ENCODE measurements at regions not wholly inside any gene's neighbourhood (a gene's known extent, or its start where the extent isn't known, plus 50 kb on each side); places are given as distances from the start of the nearest gene placed in this dataset.

GRCh38 chr11:79919350-79919749 is 478.5 kb upstream of the TENM4 start:
- CTCF ChIA-PET: no interaction called here
- peaks cover 4% of the 10 kb centered on the region for H3K9me3 Mint-ChIP-seq (ENCODE audit: low read depth)
- no peaks in the 10 kb centered on the region for H3K36me3 Mint-ChIP-seq
- ATAC-seq (no peak), DNase-seq (no peak)
- no peak overlapping the region for H3K27ac Mint-ChIP-seq
- H3K4me3 Mint-ChIP-seq: no peak overlapping the region
- no peaks in the 10 kb centered on the region for H3K27me3 Mint-ChIP-seq
- no peaks in the 10 kb centered on the region for H3K4me1 Mint-ChIP-seq

- no peak for ATAC-seq
- H3K4me1 Mint-ChIP-seq: no peaks in the 10 kb centered on the region
These were observed 478.0 kb upstream of the TENM4 start for GRCh38 chr11:79918846-79919245.

GRCh38 chr11:79906164-79906563 is 465.3 kb upstream of the TENM4 start:
- DNase-seq (no peak), ATAC-seq (no peak)
- CTCF ChIA-PET: no interaction called here
- Mint-ChIP-seq H3K27me3 (no peaks in the 10 kb centered on the region), H3K4me3 (no peak overlapping the region), H3K4me1 (no peaks in the 10 kb centered on the region), H3K27ac (no peak overlapping the region), H3K9me3 (ENCODE audit: low read depth) (peaks cover 2% of the 10 kb centered on the region), H3K36me3 (no peaks in the 10 kb centered on the region)

More at GRCh38 chr11:79918846-79919245, 478.0 kb upstream of the TENM4 start:
- CTCF ChIA-PET: no interaction called here
- Mint-ChIP-seq H3K9me3 (ENCODE audit: low read depth) (peaks cover 6% of the 10 kb centered on the region), H3K4me3 (no peak overlapping the region), H3K27me3 (no peaks in the 10 kb centered on the region), H3K27ac (no peak overlapping the region), H3K36me3 (no peaks in the 10 kb centered on the region)
- DNase-seq: no peak

- ATAC-seq (no peak), DNase-seq (no peak)
- Mint-ChIP-seq H3K27ac (no peak overlapping the region), H3K27me3 (no peaks in the 10 kb centered on the region), H3K9me3 (ENCODE audit: low read depth) (peaks cover 6% of the 10 kb centered on the region), H3K4me3 (no peak overlapping the region), H3K4me1 (no peaks in the 10 kb centered on the region), H3K36me3 (no peaks in the 10 kb centered on the region)
- CTCF ChIA-PET: no interaction called here
These were observed 461.7 kb upstream of the TENM4 start for GRCh38 chr11:79902493-79902892.

GRCh38 chr11:79897896-79898295 is 457.1 kb upstream of the TENM4 start:
- Mint-ChIP-seq H3K36me3 (no peaks in the 10 kb centered on the region), H3K4me3 (no peak overlapping the region), H3K27ac (no peak overlapping the region), H3K4me1 (no peaks in the 10 kb centered on the region), H3K27me3 (no peaks in the 10 kb centered on the region), H3K9me3 (ENCODE audit: low read depth) (peaks cover 3% of the 10 kb centered on the region)
- DNase-seq (no peak), ATAC-seq (no peak)
- CTCF ChIA-PET: no interaction called here

- Mint-ChIP-seq H3K9me3 (ENCODE audit: low read depth) (peaks cover 3% of the 10 kb centered on the region), H3K4me1 (no peaks in the 10 kb centered on the region), H3K4me3 (no peak overlapping the region), H3K27me3 (no peaks in the 10 kb centered on the region), H3K27ac (no peak overlapping the region), H3K36me3 (no peaks in the 10 kb centered on the region)
- DNase-seq (no peak), ATAC-seq (no peak)
- CTCF ChIA-PET: no interaction called here
These were observed 455.4 kb upstream of the TENM4 start for GRCh38 chr11:79896258-79896657.

- no peaks in the 10 kb centered on the region for H3K36me3 Mint-ChIP-seq
- H3K4me1 Mint-ChIP-seq: no peaks in the 10 kb centered on the region
- no peaks in the 10 kb centered on the region for H3K9me3 Mint-ChIP-seq (ENCODE audit: low read depth)
- CTCF ChIA-PET: no interaction called here
- ATAC-seq (no peak), DNase-seq (no peak)
- H3K4me3 Mint-ChIP-seq: no peak overlapping the region
- H3K27me3 Mint-ChIP-seq: no peaks in the 10 kb centered on the region
- H3K27ac Mint-ChIP-seq: no peak overlapping the region
These were observed 453.3 kb upstream of the TENM4 start for GRCh38 chr11:79894111-79894510.

- DNase-seq: no peak
- H3K9me3 Mint-ChIP-seq (ENCODE audit: low read depth): peaks cover 2% of the 10 kb centered on the region
- H3K36me3 Mint-ChIP-seq: no peaks in the 10 kb centered on the region
- H3K4me1 Mint-ChIP-seq: no peaks in the 10 kb centered on the region
- no peak overlapping the region for H3K27ac Mint-ChIP-seq
- H3K27me3 Mint-ChIP-seq: no peaks in the 10 kb centered on the region
- CTCF ChIA-PET: no interaction called here
- no peak overlapping the region for H3K4me3 Mint-ChIP-seq
- no peak for ATAC-seq
These were observed 449.4 kb upstream of the TENM4 start for GRCh38 chr11:79890272-79890671.

- Mint-ChIP-seq H3K27ac (no peak overlapping the region), H3K27me3 (no peaks in the 10 kb centered on the region), H3K4me1 (no peaks in the 10 kb centered on the region), H3K9me3 (ENCODE audit: low read depth) (peaks cover 10% of the 10 kb centered on the region), H3K4me3 (no peak overlapping the region), H3K36me3 (no peaks in the 10 kb centered on the region)
- ATAC-seq (no peak), DNase-seq (no peak)
- CTCF ChIA-PET: no interaction called here
These were observed 424.1 kb upstream of the TENM4 start for GRCh38 chr11:79864882-79865281.

GRCh38 chr11:79860336-79860735 is 419.5 kb upstream of the TENM4 start:
- H3K36me3 Mint-ChIP-seq: no peaks in the 10 kb centered on the region
- no peak for ATAC-seq
- H3K9me3 Mint-ChIP-seq (ENCODE audit: low read depth): peaks cover 6% of the 10 kb centered on the region
- H3K27me3 Mint-ChIP-seq: no peaks in the 10 kb centered on the region
- H3K4me3 Mint-ChIP-seq: no peak overlapping the region
- CTCF ChIA-PET: no interaction called here
- no peak for DNase-seq
- H3K27ac Mint-ChIP-seq: no peak overlapping the region
- H3K4me1 Mint-ChIP-seq: no peaks in the 10 kb centered on the region

GRCh38 chr11:79857377-79858214 is 416.8 kb upstream of the TENM4 start:
- Mint-ChIP-seq H3K9me3 (ENCODE audit: low read depth) (peaks cover 4% of the 10 kb centered on the region), H3K27me3 (no peaks in the 10 kb centered on the region), H3K36me3 (no peaks in the 10 kb centered on the region), H3K27ac (no peak overlapping the region), H3K4me1 (no peaks in the 10 kb centered on the region), H3K4me3 (no peak overlapping the region)
- no peak for ATAC-seq
- no peak for DNase-seq
- CTCF ChIA-PET: no interaction called here

- Mint-ChIP-seq H3K27me3 (no peaks in the 10 kb centered on the region), H3K4me3 (no peak overlapping the region), H3K36me3 (no peaks in the 10 kb centered on the region), H3K9me3 (ENCODE audit: low read depth) (no peaks in the 10 kb centered on the region), H3K4me1 (no peaks in the 10 kb centered on the region), H3K27ac (no peak overlapping the region)
- DNase-seq (no peak), ATAC-seq (no peak)
- CTCF ChIA-PET: no interaction called here
These were observed 411.3 kb upstream of the TENM4 start for GRCh38 chr11:79852176-79852575.

GRCh38 chr11:79845002-79845709 is 404.3 kb upstream of the TENM4 start:
- CTCF ChIA-PET: no interaction called here
- Mint-ChIP-seq H3K4me1 (no peaks in the 10 kb centered on the region), H3K27ac (no peak overlapping the region), H3K27me3 (no peaks in the 10 kb centered on the region), H3K9me3 (ENCODE audit: low read depth) (peaks cover 4% of the 10 kb centered on the region), H3K4me3 (no peak overlapping the region), H3K36me3 (no peaks in the 10 kb centered on the region)
- ATAC-seq: no peak
- no peak for DNase-seq

GRCh38 chr11:79834015-79834414 is 393.2 kb upstream of the TENM4 start:
- no peaks in the 10 kb centered on the region for H3K4me1 Mint-ChIP-seq
- H3K27ac Mint-ChIP-seq: no peak overlapping the region
- no peaks in the 10 kb centered on the region for H3K27me3 Mint-ChIP-seq
- CTCF ChIA-PET: no interaction called here
- no peaks in the 10 kb centered on the region for H3K36me3 Mint-ChIP-seq
- no peaks in the 10 kb centered on the region for H3K9me3 Mint-ChIP-seq (ENCODE audit: low read depth)
- no peak overlapping the region for H3K4me3 Mint-ChIP-seq
- DNase-seq (no peak), ATAC-seq (no peak)

Data from activated CD8-positive, alpha-beta memory T cell treated with anti-CD3 and anti-CD28 coated beads, Interleukin-2, amount 10 ng/mL, durations not matched to agents 7 days and 5 days (primary cell).